Upper lobe of left lung (tissue), 4 donors: ENCODE measurements at regions not wholly inside any gene's neighbourhood (a gene's known extent, or its start where the extent isn't known, plus 50 kb on each side); places are given as distances from the start of the nearest gene placed in this dataset.

Experiments
- CTCF ChIP-seq, 6 experiments: fragments of 450-650 bp in 4 of 6; fragments of 200-600 bp in 2 of 6; sonication (generic) in 2 of 6; IDR thresholded peaks; one replicate each; pipeline ENCODE4 v1.5.1; 2016 to 2019; ENCODE audit warnings: antibody characterized with exemption in 6 of 6
- POLR2A ChIP-seq, 4 donors: fragments of 450-650 bp; IDR thresholded peaks; one replicate each; pipeline ENCODE4 v1.5.1; 2016 to 2017; ENCODE audit warnings: antibody characterized with exemption in 4 of 4, mild to moderate bottlenecking in 2 of 4

- TF ChIP-seq POLR2A (IDR thresholded peaks at IDR 0.05) (no peak), CTCF (IDR thresholded peaks at IDR 0.05) (no peak)
These were observed 79.3 kb upstream of the HMCN1 start for GRCh38 chr1:185654952-185655314.
